Tibial nerve (tissue), 4 donors: ENCODE measurements at regions not wholly inside any gene's neighbourhood (a gene's known extent, or its start where the extent isn't known, plus 50 kb on each side); places are given as distances from the start of the nearest gene placed in this dataset.

Experiments
- DNase-seq, 2 donors: peaks; one replicate each; pipeline ENCODE4 v3.0.0-alpha.2; 2019; ENCODE audit warnings: low spot score in 2 of 2
- H3K27ac ChIP-seq, 4 donors: fragments of 200-600 bp; sonication (generic) in 3 of 4; one replicate each; pipeline ENCODE4 v1.5.1; 2017 to 2019; ENCODE audit warnings: mild to moderate bottlenecking in 1 of 4
- H3K27me3 ChIP-seq, 2 donors: fragments of 200-600 bp; sonication (generic) in 1 of 2; one replicate each; pipeline versions ENCODE4 v1.5.1 to v1.6.0; 2017 to 2019
- H3K36me3 ChIP-seq, 3 donors: fragments of 200-600 bp; sonication (generic); one replicate each; pipeline ENCODE4 v1.5.1; 2018 to 2019
- H3K4me1 ChIP-seq, 4 donors: fragments of 200-600 bp; sonication (generic) in 3 of 4; one replicate each; pipeline ENCODE4 v1.5.1; 2017 to 2019
- H3K4me3 ChIP-seq, 4 donors: fragments of 200-600 bp; sonication (generic) in 3 of 4; one replicate each; pipeline ENCODE4 v1.5.1; 2017 to 2019; ENCODE audit warnings: mild to moderate bottlenecking in 1 of 4, moderate library complexity in 1 of 4
- H3K9me3 ChIP-seq, 4 donors: fragments of 200-600 bp; sonication (generic) in 3 of 4; one replicate each; pipeline ENCODE4 v1.5.1; 2017 to 2019
- EP300 ChIP-seq, 2 donors: sonication (generic); formaldehyde crosslinking; IDR thresholded peaks; one replicate each; pipeline ENCODE4 v1.6.1; 2017; ENCODE audit warnings: antibody characterized with exemption in 2 of 2, mild to moderate bottlenecking in 1 of 2
- POLR2A ChIP-seq, 2 donors: fragments of 450-650 bp; IDR thresholded peaks; one replicate each; pipeline ENCODE4 v1.6.1; 2017; ENCODE audit warnings: antibody characterized with exemption in 2 of 2, mild to moderate bottlenecking in 2 of 2, moderate library complexity in 2 of 2
- WGBS, 2 donors: methylation state at CpG; one replicate each; pipeline ENCODE4 v1.1.5; 2018; 5-methylcytosine and 5-hydroxymethylcytosine counted together
- TF ChIP-seq, protein P1 (sequence below), 5 experiments: fragments of 200-600 bp in 3 of 5; fragments of 450-650 bp in 2 of 5; sonication (generic) in 3 of 5; IDR thresholded peaks; one replicate each; pipeline ENCODE4 v1.5.1; 2016 to 2019; ENCODE audit warnings: antibody characterized with exemption in 5 of 5, mild to moderate bottlenecking in 3 of 5, moderate library complexity in 2 of 5

- DNase-seq, result no peak
- TF ChIP-seq EP300 (IDR thresholded peaks at IDR 0.05) (no peak), POLR2A (IDR thresholded peaks at IDR 0.05) (no peak)
- TF ChIP-seq, protein P1, sequence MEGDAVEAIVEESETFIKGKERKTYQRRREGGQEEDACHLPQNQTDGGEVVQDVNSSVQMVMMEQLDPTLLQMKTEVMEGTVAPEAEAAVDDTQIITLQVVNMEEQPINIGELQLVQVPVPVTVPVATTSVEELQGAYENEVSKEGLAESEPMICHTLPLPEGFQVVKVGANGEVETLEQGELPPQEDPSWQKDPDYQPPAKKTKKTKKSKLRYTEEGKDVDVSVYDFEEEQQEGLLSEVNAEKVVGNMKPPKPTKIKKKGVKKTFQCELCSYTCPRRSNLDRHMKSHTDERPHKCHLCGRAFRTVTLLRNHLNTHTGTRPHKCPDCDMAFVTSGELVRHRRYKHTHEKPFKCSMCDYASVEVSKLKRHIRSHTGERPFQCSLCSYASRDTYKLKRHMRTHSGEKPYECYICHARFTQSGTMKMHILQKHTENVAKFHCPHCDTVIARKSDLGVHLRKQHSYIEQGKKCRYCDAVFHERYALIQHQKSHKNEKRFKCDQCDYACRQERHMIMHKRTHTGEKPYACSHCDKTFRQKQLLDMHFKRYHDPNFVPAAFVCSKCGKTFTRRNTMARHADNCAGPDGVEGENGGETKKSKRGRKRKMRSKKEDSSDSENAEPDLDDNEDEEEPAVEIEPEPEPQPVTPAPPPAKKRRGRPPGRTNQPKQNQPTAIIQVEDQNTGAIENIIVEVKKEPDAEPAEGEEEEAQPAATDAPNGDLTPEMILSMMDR (IDR thresholded peaks at IDR 0.05), result no peak
- H3K36me3 ChIP-seq, result no peaks in the 10 kb centered on the region
- no peaks in the 10 kb centered on the region for H3K9me3 ChIP-seq
- no peak overlapping the region for H3K27ac ChIP-seq
- peaks cover 0 to 13% (median 2%) of the 10 kb centered on the region in 4 donors for H3K4me1 ChIP-seq
- H3K4me3 ChIP-seq, result no peak overlapping the region
- WGBS, 2 donors, result 81 to 89% methylated on average over 1 of the region's 1 CpG
- no peaks in the 10 kb centered on the region for H3K27me3 ChIP-seq
These were observed 471.1 kb downstream of the PLK2 start for GRCh38 chr5:57988813-57989212.

DNA sequence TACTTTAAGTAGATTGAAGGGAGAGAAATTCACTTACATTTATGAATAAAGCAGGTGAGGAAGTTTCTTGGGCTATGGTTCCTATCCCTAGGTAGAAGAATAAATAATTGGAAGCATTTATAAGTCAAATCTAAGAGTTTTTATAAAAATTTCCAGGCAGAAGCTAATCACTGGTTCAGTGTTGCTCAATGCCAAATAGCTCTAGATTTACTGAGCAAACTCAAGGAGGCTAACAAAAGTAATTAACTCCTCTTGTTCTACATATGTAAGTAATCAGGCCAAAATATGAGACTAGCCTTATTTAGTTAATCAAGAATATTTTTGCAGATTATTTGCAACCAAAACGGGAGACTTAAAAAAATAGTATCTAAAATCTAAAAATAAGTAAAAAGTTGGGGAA is 472.3 kb downstream of the PLK2 start:
- TF ChIP-seq EP300 (IDR thresholded peaks at IDR 0.05), result no peak
- TF ChIP-seq, protein P1 (IDR thresholded peaks at IDR 0.05), result no peak
- no peak for TF ChIP-seq POLR2A (IDR thresholded peaks at IDR 0.05)
- Histone ChIP-seq H3K9me3 (no peaks in the 10 kb centered on the region), H3K4me1 (peaks cover 0 to 13% (median 2%) of the 10 kb centered on the region in 4 donors), H3K36me3 (no peaks in the 10 kb centered on the region), H3K27me3 (no peaks in the 10 kb centered on the region), H3K27ac (no peak overlapping the region), H3K4me3 (no peak overlapping the region)
- no peak for DNase-seq
- 55% methylated on average over 1 of the region's 1 CpG for WGBS, 2 donors

- Histone ChIP-seq H3K27ac (no peak overlapping the region), H3K4me3 (no peak overlapping the region), H3K4me1 (peaks cover 0 to 13% (median 2%) of the 10 kb centered on the region in 4 donors), H3K27me3 (no peaks in the 10 kb centered on the region), H3K9me3 (no peaks in the 10 kb centered on the region), H3K36me3 (no peaks in the 10 kb centered on the region)
- DNase-seq, result no peak
- TF ChIP-seq POLR2A (IDR thresholded peaks at IDR 0.05), result no peak
- TF ChIP-seq EP300 (IDR thresholded peaks at IDR 0.05), result no peak
- TF ChIP-seq, protein P1 (IDR thresholded peaks at IDR 0.05), result no peak
These were observed 473.0 kb downstream of the PLK2 start for GRCh38 chr5:57986761-57987341.

- Histone ChIP-seq H3K4me3 (no peak overlapping the region), H3K9me3 (no peaks in the 10 kb centered on the region), H3K27ac (no peak overlapping the region), H3K4me1 (peaks cover 0 to 13% (median 2%) of the 10 kb centered on the region in 4 donors), H3K27me3 (no peaks in the 10 kb centered on the region), H3K36me3 (no peaks in the 10 kb centered on the region)
- TF ChIP-seq EP300 (IDR thresholded peaks at IDR 0.05) (no peak), POLR2A (IDR thresholded peaks at IDR 0.05) (no peak)
- TF ChIP-seq, protein P1 (IDR thresholded peaks at IDR 0.05), result no peak
- no peak for DNase-seq
- 32 to 38% methylated on average over 2 of the region's 2 CpGs for WGBS, 2 donors
These were observed 476.5 kb downstream of the PLK2 start for GRCh38 chr5:57983426-57983825.

DNA sequence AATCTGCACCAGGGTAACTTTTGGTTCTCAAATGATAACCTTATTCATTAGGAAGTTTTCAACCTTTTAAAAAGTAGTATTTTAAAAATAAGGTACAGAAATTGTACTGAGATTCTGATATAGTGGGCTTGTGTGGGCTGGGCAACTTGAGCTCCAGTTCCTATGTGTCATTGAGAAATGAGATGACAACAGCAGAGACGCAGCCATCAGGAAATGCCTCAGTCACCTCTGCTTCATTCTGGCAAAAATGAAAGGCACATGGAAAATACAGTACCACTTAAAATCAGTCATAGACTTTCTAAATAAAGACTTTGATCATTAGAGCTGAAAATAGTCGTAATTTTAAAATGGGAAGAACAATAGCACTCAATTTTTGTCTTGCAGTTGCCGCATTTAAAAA is 480.2 kb downstream of the PLK2 start:
- TF ChIP-seq EP300 (IDR thresholded peaks at IDR 0.05) (no peak), POLR2A (IDR thresholded peaks at IDR 0.05) (no peak)
- TF ChIP-seq, protein P1 (IDR thresholded peaks at IDR 0.05), result no peak
- no peak overlapping the region for H3K27ac ChIP-seq
- DNase-seq, result no peak
- no peak overlapping the region for H3K4me3 ChIP-seq
- H3K4me1 ChIP-seq, result no peaks in the 10 kb centered on the region
- WGBS, 2 donors, result 91 to 93% methylated on average over 3 of the region's 3 CpGs
- no peaks in the 10 kb centered on the region for H3K27me3 ChIP-seq
- no peaks in the 10 kb centered on the region for H3K9me3 ChIP-seq
- H3K36me3 ChIP-seq, result no peaks in the 10 kb centered on the region
